HFFc6 (cell line): ENCODE measurements at regions not wholly inside any gene's neighbourhood (a gene's known extent, or its start where the extent isn't known, plus 50 kb on each side); places are given as distances from the start of the nearest gene placed in this dataset.

ENCODE experiments used
- DNase-seq: peaks from one replicate; pipeline ENCODE4 v3.0.0-alpha.2; 2018
- H3K27ac Mint-ChIP-seq: 2 replicates; pipeline ENCODE4 v1.8.0; 2020; ENCODE audit warnings: mild to moderate bottlenecking, mixed read lengths
- H3K27me3 Mint-ChIP-seq: 2 replicates; pipeline ENCODE4 v1.8.0; 2021; ENCODE audit warnings: mild to moderate bottlenecking, moderate library complexity, mixed read lengths; ENCODE audit not compliant: insufficient read depth
- H3K36me3 Mint-ChIP-seq: 2 replicates; pipeline ENCODE4 v1.8.0; 2021; ENCODE audit warnings: low read depth, mixed read lengths
- H3K4me1 Mint-ChIP-seq: 2 replicates; pipeline ENCODE4 v1.8.0; 2020; ENCODE audit warnings: low read depth, mixed read lengths
- H3K4me3 Mint-ChIP-seq: 2 replicates; pipeline ENCODE4 v1.8.0; 2020; ENCODE audit warnings: mild to moderate bottlenecking, moderate library complexity, mixed read lengths
- H3K9me3 Mint-ChIP-seq: 2 replicates; pipeline ENCODE4 v1.8.0; 2020; ENCODE audit warnings: mild to moderate bottlenecking, mixed read lengths
- TF ChIP-seq, protein P1 (sequence below): fragments of 200-600 bp; sonication (generic); IDR thresholded peaks from 2 replicates; pipeline ENCODE4 v1.5.0; 2021; ENCODE audit warnings: antibody characterized with exemption, mild to moderate bottlenecking

DNA sequence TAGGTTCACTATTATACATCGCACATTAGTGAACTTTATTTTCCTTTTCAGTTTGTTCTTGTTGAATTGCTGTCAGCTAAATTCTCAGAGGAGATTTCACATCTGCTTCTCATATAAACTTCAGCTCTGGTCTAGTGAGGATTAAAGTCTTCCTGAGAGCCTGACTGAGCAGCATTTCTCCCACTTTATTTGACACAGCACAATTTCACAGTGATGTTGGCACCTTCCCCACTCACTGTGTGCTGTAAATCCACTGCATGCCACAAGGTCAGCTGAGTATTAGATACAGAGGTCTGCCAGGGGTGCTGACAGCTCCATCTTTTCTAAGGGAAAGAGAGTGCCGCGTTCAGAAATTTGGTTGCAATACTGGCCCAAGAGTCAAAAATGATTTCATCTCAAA lies 567.4 kb downstream of the PRR16 start:
- no peaks in the 10 kb centered on the region for H3K36me3 Mint-ChIP-seq
- H3K4me1 Mint-ChIP-seq = no peaks in the 10 kb centered on the region
- TF ChIP-seq, protein P1, sequence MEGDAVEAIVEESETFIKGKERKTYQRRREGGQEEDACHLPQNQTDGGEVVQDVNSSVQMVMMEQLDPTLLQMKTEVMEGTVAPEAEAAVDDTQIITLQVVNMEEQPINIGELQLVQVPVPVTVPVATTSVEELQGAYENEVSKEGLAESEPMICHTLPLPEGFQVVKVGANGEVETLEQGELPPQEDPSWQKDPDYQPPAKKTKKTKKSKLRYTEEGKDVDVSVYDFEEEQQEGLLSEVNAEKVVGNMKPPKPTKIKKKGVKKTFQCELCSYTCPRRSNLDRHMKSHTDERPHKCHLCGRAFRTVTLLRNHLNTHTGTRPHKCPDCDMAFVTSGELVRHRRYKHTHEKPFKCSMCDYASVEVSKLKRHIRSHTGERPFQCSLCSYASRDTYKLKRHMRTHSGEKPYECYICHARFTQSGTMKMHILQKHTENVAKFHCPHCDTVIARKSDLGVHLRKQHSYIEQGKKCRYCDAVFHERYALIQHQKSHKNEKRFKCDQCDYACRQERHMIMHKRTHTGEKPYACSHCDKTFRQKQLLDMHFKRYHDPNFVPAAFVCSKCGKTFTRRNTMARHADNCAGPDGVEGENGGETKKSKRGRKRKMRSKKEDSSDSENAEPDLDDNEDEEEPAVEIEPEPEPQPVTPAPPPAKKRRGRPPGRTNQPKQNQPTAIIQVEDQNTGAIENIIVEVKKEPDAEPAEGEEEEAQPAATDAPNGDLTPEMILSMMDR = no peak
- no peak overlapping the region for H3K27ac Mint-ChIP-seq
- H3K4me3 Mint-ChIP-seq = no peak overlapping the region
- no peaks in the 10 kb centered on the region for H3K27me3 Mint-ChIP-seq
- no peak for DNase-seq
- H3K9me3 Mint-ChIP-seq = peaks cover 10% of the 10 kb centered on the region

GRCh38 chr5:121033334-121033733 lies 569.2 kb downstream of the PRR16 start:
- H3K4me3 Mint-ChIP-seq = no peak overlapping the region
- peaks cover 10% of the 10 kb centered on the region for H3K9me3 Mint-ChIP-seq
- H3K36me3 Mint-ChIP-seq = no peaks in the 10 kb centered on the region
- H3K27me3 Mint-ChIP-seq = no peaks in the 10 kb centered on the region
- no peak for DNase-seq
- H3K27ac Mint-ChIP-seq = no peak overlapping the region
- H3K4me1 Mint-ChIP-seq = no peaks in the 10 kb centered on the region
- TF ChIP-seq, protein P1 = no peak

DNA sequence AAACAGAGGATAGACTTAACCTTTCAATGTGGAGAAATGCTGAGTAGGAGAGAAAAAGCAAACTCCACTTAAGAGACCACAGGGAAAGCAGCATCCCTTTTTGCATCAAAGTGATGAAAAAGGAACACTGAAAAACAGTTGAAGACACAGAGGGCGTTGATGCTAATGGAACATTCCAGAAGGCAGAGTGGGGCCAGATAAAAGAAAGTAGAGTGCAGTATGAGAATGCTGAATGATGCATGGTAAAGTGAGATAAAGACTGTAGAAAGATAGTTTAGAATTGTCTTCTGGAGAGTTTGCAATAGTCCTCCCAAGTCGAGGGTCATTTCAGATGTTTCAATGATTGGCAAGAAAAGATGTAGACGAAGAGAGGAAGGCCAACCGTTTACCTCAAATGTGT lies 574.3 kb downstream of the PRR16 start:
- H3K36me3 Mint-ChIP-seq = no peaks in the 10 kb centered on the region
- no peak overlapping the region for H3K4me3 Mint-ChIP-seq
- no peak for DNase-seq
- peaks cover 15% of the 10 kb centered on the region for H3K9me3 Mint-ChIP-seq
- H3K27ac Mint-ChIP-seq = no peak overlapping the region
- H3K4me1 Mint-ChIP-seq = no peaks in the 10 kb centered on the region
- TF ChIP-seq, protein P1 = no peak
- no peaks in the 10 kb centered on the region for H3K27me3 Mint-ChIP-seq

DNA sequence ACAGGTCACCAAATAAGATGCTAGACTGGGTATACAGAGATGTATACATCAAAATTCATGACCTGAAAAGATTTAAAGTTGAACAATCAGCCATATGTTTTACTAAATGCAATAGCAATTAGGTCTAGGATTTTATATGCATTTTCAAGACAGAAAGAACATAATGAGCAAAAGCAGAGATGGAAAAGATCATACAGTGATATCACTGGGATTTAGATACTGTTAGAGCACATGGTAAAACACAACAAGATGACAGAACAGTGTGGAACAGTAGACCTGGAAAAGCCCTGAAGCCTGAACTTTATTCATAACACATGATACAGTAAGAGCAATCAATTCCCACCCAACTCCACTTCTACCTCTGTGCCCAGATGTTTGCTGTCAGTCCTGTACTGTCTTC lies 585.9 kb downstream of the PRR16 start:
- Mint-ChIP-seq H3K27me3 (no peaks in the 10 kb centered on the region; the same call in 1 of the 2 replicates), H3K4me3 (no peak overlapping the region), H3K4me1 (no peaks in the 10 kb centered on the region), H3K36me3 (no peaks in the 10 kb centered on the region), H3K27ac (no peak overlapping the region), H3K9me3 (peaks cover 24% of the 10 kb centered on the region)
- TF ChIP-seq, protein P1 = no peak
- no peak for DNase-seq

DNA sequence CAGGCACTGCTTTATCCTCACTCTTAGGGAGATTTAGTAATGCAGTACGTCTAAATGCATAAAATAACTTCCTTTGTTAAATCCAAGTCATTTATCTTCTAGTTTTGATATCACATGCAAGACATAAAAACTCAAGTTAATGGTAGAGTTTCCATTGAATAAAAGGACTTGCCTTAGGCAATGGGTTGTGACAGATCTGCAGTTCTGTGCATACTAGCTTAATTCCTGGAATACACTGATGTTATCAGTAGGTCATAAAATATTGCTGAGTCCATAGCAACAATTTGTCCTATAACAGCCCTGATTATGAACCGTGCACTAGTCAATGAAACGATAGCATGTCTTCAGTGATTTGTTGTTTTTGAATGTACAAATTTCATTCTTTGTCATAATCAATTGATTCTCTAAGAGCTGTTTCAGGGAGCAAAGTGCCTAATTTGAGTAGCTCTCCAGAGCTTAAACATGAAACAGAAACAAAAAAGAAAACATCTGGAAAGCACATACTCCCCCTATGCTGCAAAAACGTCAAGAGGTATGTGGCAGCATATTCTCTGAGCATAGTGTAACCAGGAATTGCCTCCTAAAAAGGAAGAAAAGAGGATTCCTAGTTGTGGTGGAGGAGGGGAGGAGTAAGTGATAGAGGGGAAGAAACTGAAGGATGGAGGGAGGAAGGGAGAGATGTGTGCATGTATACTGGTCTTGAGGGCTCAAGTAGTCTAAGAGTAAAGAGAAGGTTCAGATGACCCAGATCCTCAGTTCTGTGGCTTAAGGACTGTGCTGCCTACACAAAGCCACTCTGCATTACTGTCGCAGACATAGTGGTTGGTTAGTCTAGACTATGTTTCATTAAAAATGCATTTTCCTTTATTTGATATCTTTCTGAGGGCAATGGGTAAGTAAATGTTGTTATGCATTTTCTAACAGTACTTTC lies 589.2 kb downstream of the PRR16 start:
- Mint-ChIP-seq H3K4me3 (no peak overlapping the region), H3K27ac (no peak overlapping the region), H3K27me3 (no peaks in the 10 kb centered on the region), H3K36me3 (no peaks in the 10 kb centered on the region), H3K9me3 (peaks cover 27% of the 10 kb centered on the region), H3K4me1 (no peaks in the 10 kb centered on the region)
- TF ChIP-seq, protein P1 = no peak
- DNase-seq = no peak
